Cardiac fibroblast (primary cell): ENCODE measurements at regions not wholly inside any gene's neighbourhood (a gene's known extent, or its start where the extent isn't known, plus 50 kb on each side); places are given as distances from the start of the nearest gene placed in this dataset.

Experiments
- DNase-seq, 2 donors: peaks; one replicate each; pipeline versions ENCODE4 v3.0.0 to v3.0.0-alpha.2; 2010; ENCODE audit warnings: low read depth in 2 of 2
- H3K4me3 ChIP-seq, 2 donors: replicated peaks in 1 of 2; 1 replicate in 1 of 2; 2 replicates in 1 of 2; pipeline ENCODE4 v1.5.1; 2011; ENCODE audit warnings: low read depth in 2 of 2, low read length in 2 of 2, mild to moderate bottlenecking in 2 of 2, moderate library complexity in 1 of 2
- CTCF ChIP-seq: IDR thresholded peaks from one replicate; pipeline ENCODE4 v1.5.1; 2011; ENCODE audit warnings: low read depth, mild to moderate bottlenecking, low read length, inconsistent platforms

GRCh38 chr18:6661692-6662415, 67.7 kb upstream of the ARHGAP28 start:
- H3K4me3 ChIP-seq = no peak overlapping the region
- no peak for TF ChIP-seq CTCF
- no peak for DNase-seq

- TF ChIP-seq CTCF = no peak
These were observed 63.4 kb upstream of the ARHGAP28 start for GRCh38 chr18:6666012-6666685.

GRCh38 chr18:6668836-6669235, 60.7 kb upstream of the ARHGAP28 start:
- no peak for TF ChIP-seq CTCF
- DNase-seq = no peak
- H3K4me3 ChIP-seq = no peak overlapping the region

More at GRCh38 chr18:6666012-6666685, 63.4 kb upstream of the ARHGAP28 start:
- H3K4me3 ChIP-seq = no peak overlapping the region
- DNase-seq = no peak

GRCh38 chr18:6672821-6673308, 56.7 kb upstream of the ARHGAP28 start:
- no peak overlapping the region for H3K4me3 ChIP-seq
- DNase-seq = no peak
- no peak for TF ChIP-seq CTCF

- no peak for DNase-seq
- TF ChIP-seq CTCF = no peak
- no peak overlapping the region for H3K4me3 ChIP-seq
These were observed 52.4 kb upstream of the ARHGAP28 start for GRCh38 chr18:6677086-6677485.

GRCh38 chr18:6679201-6679600, 50.3 kb upstream of the ARHGAP28 start:
- no peak overlapping the region for H3K4me3 ChIP-seq
- no peak for DNase-seq
- TF ChIP-seq CTCF = no peak
